SW 1271 (cell line): ENCODE measurements at regions not wholly inside any gene's neighbourhood (a gene's known extent, or its start where the extent isn't known, plus 50 kb on each side); places are given as distances from the start of the nearest gene placed in this dataset.

Source experiments
- DNase-seq, 2 experiments: peaks; one replicate each; lab custom pipeline; 2025; lab: John Stamatoyannopoulos, UW

DNA sequence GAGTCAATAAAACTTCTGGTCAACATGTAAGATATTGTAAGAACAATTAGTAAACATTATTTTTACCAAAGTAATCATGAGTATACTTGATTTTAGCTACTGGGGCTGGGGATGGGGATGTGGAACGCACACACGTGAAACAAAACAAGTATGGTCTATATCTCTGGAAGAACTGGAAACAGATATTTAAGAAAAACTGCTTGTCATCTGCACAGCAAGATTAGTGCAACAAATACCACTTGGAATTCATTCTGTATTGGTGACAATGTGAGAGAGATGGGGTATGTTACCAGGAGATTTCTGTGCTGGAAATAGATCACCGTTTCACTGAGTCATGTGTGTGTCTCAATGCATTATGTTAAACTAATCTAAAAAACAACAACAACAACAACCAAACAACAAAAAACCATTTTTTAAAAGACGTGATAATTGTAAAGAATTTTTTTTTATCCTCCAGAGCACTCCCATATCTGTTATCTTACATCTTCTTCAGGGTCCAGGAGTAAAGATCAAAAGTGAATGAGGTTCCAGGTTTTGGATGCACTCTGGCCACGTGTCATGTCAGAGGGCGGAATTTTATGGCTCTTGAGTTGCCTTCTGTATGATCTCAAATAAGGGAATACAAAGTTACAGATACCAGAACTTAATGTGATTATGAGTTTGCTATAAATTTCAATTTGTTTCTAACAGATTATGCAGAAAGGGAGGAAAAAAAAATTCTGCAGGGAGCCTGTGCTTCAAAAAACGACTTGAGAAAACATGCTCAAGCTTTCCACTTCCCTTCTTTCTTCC, 153.0 kb downstream of the BBOX1 start:
- DNase-seq, result no peak

DNA sequence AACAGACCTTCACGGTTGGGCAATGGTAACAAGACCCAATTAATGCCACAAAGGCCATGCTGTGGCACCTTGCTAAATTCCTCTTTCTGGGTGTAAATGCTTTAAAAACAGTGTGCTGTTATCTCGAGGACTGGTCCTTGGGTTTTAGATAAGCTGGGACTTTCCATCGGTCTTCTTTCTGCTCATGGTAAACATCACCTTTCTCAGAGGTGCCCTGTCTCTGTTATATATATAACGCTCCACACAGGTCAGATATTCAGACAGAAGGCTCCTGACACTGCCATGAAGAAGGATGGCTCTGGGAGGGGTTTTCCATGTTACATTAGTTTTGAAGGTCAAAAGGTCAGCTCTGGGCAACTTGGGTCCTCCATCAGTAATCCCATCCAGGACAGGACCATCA, 151.6 kb downstream of the BBOX1 start:
- no peak for DNase-seq

DNA sequence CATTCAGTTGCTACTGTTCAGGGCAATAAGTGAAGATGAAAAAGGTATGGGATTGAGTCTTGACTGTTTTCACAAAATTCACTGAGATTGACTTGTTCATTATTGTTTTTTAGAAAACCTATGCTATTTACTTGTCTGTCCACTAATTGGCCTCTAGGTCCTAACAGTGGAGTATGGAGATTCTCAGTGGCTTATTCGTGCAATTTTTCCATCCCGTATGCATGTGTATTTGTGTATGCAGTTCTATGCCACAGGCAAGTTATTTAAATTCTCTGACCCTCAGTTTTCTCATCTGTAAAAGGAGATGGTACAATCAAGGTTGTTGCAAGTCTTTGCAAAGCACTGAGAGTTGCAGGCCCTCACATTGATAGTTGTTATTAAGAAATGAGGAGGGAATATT, 151.0 kb downstream of the BBOX1 start:
- no peak for DNase-seq

DNA sequence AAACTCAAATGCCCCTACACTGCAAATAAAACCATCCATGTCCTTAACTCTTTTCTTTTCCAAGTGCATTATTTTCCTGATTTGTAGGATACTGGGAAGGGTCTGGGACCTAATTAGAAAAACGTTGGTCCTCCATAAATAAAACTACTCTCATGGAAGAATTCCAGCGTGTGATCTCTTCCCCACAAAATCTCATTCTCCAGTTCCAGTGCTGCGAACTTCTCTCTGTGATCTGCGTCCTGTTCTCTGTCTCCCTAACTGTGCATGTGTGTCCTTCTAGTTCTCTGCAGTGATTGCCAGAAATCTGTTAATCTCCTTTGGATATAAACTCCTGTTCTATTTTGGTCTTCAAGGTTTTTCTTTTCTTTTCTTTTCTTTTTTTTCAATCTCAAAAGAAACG, 148.1 kb downstream of the BBOX1 start:
- DNase-seq, result no peak

DNA sequence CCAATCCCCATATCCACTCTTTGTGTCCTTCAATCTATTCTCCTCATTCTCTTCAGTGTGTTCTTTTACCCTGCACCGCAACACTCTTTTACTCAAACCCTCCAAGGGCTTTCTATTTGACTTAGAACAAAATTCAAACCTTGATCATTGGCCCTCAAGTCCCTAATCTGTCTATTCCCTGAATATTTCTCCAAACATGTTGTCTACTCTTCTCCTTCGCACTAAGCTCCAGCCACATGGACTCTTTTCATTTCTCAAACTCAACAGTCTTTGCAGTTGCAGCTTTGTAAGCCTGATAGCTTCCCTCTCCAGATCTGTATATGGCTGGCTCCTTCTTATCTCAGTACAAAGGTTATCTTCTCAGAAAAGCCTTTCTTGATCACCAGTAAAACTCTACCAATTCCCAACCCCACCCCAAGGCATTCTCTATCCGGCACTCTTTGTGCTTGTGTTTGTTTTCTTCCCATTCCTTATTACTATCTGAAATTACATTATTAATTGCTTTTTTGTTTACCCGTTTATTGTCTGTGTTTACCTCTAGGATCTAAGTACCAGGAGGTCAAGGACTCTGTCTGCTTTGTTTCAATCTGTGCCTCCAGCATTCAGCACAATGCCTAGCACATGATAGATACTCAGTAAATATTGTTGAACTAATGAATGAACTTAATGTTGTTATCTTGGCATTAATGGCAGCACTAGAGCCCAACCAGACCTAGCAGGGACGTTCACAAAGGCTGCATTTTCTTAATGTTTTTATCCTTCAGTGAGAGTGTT, 147.4 kb downstream of the BBOX1 start:
- DNase-seq, result no peak

DNA sequence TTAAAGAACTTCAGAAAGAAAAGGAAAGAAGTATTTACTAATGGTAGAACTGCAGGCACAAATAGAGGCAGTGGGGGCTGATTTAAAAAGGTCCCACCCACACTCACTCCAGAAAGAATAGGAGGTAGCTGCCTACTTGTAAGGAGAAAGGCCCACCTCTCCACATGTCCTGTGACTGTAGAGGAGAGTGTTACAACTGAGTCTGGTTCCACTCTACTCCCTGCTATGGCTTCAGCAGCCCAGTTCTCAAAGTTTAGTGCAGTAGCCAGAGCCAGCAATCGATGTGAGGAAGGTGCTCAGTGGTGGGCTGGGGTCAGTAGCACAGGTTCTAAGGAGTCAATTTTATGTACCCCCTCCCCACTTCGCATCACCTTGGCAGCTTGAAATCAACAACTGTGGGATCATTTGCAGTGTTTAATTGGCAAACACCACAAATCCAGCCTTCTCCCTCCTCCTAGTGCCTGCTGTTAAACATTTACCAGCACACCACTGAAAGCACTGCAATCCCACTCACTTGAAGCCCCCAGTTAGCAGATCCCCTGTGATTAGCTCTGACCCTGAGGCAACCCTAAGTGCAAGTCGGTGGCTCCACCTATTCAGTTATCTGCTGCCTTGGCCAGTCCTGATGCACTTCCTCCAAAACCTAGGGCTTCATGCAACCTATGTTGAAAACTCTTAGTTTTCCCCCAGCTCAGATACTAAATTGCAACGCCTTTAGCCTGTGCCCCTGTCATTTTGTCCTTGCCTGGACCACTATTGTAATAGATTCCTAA, 146.6 kb downstream of the BBOX1 start:
- DNase-seq, result no peak

DNA sequence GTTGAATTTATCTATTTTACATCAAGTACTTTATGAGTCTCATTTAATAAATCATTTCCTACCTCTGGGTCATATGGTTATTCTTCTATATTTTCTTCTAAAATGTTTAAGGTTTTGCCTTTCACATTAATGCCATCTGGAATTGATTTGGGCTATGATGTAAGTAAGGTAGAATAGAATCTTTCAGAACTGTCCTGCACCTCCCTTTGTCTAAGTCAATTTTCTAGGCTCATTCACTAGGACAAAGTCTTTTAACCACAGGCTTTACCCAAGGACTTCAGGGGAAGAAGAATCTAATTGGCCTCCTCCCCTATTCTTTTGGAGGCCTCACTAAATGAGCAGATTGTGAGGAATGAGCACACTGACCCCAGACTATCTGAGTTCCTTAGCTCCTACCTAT, 146.0 kb downstream of the BBOX1 start:
- no peak for DNase-seq

DNA sequence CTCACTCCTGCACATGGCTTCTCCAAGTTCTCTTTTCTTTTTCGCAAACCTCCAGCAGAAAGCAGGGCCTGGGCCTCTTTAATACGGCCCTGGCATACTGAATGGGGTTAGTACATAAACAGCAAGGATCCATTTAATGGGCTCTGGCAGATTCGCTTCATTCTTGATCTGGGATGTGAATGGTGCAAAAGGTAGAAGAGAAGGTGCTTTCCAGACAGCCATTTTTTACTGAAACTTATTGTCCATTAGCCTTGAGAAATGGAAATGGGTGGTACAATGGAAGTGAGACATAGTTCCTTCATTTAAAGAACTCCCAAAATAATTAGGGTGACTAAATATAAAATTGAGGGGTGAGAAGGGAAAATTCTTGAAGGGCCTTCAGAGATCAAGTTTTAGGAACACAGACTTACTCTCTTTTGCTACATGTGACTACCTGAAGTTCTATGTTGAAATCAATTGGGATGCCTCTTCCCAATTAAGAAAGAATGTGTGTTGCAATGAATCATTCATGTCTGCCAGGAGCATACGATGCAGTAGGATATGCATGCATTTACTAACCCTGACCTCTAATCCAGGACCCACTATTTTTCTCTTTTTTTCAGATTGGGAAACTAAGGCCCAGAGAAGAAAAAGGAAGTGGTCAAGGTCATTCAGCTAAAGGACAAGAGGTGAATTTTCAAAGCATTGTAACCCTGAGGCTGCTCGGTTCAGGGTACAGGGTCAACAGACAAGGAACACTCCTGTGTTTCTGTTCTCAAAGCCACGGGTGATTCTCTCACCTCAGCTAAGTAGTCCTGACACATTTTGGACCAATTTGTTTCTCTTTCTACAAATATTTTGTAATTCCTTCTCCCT, 144.1 kb downstream of the BBOX1 start:
- DNase-seq, result no peak

DNA sequence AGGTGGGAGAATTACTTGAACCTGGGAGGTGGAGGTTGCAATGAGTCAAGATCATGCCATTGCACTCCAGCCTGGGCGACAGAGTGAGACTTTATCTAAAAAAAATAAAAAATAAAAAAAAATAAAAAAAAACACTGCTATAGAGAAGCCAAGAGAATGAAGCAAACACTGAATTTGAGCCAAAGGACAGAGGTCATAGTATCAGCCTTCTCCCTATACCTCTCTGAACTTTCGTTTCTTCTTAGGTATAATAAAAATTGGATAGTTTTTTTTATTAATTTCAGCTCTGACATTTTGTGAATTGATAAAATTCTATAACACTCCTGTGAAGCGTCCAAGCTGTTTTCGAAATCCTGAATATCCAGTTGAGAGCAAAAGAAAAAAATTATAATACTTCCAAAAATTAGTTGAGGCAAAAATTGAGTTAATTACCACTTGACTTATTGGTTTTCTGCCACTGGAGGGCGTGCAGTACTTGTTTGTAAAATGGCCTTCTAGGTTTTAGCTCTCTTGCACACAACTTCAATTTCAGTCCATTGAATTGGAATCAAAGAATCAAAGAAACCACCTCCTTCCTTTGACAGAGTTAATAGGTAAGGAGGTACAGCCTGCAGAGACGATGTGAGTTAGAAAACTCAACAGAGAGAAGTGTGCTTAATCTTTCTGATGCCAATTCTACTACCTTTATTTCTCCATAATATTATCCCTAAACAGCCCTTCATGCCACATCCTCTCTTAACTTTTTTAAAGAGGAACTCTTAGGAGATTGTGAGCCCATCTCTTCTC, 143.2 kb downstream of the BBOX1 start:
- peak in 1 of 2 experiments; percentile 40 for DNase-seq

DNA sequence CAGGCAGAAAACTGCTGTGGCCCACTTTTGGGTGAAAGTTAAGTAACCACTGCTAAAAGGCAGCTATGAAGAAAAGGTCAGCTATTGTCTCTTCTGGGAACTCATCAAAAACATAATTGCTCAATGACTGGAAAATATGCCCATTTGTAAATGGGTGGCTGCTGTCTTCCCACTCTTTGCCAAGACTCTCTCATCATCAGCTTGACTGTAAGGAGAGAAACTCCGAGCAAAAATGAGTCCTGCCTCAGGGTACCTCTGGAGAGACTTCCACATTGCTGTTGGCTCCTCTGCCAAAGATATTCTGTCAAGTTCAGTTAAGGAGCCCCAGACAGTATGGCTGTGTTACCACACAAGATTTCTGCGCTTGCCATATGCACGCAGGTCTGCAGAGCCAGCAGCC, 138.7 kb downstream of the BBOX1 start:
- DNase-seq, result no peak

DNA sequence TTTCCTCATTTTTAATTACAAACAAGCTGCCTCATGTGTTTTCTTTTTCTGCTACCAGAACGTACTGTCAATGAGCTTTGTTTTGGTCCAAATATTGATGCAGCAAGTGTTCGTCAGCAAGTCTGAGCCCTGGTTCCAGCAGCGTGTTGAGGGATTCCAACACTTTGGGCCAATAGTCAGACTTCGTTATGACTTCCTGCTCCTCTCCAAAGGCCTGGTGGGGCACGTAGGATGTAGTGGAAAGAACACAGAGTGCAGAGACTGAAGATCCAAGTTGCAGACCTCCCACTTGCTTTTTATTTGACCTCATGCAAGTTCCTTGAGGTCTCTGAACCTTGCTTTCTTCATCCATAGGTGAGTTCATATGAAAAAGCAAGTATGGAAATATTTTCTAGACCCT, 138.2 kb downstream of the BBOX1 start:
- DNase-seq, result no peak
